HG02642 (cell line): ENCODE measurements at regions not wholly inside any gene's neighbourhood (a gene's known extent, or its start where the extent isn't known, plus 50 kb on each side); places are given as distances from the start of the nearest gene placed in this dataset.
A peak's percentile ranks its signal among the peaks of the same experiment; 100 is the strongest.

Source experiments
- ATAC-seq: cut with Tn5 transposase; IDR thresholded peaks from one replicate; pipeline ENCODE4 v1.9.1; 2021; ENCODE audit warnings: mild to moderate bottlenecking; ENCODE audit not compliant: unreplicated experiment, poor library complexity

GRCh38 chr2:157106950-157107349, 150.6 kb upstream of the GALNT5 start:
- no peak for ATAC-seq

- no peak for ATAC-seq
Observed at GRCh38 chr2:157107460-157107859, 150.0 kb upstream of the GALNT5 start.

DNA sequence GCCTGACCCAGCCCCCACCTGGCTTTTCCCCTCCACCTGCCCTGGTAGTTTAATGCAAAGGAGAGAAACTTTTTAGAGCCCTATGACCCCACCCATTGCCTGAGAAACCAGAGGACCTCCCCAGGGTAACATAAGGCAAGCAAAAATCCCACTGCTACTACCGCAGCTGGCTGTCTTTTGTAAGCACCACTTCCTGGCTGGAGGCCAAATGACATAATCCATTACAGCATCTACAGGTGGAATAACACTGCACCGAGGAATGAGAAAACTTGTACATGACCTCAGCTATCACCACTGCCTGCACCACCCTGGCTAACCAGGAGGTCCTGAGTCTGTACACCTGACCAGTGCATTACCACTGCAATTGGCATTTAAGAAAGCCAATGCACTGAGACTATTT, 149.6 kb upstream of the GALNT5 start:
- no peak for ATAC-seq

DNA sequence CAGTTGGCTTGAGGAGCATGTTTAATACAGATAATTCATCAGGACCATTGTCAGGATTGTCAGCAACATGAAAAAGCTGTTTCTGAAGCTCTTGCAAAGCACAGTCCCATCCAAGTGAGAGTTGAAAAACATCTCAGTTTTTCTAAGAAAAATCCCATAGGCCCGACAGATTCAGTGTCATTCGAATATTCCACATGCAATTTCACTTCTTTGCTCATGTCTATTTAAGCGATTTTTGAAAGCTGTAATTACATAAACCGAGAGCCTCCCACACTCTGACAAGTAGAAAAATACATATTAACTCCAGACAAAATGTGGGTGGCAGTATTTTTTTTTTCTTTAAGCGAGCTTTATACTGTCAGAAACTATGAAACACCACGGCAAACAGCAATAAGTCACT, 134.7 kb upstream of the GALNT5 start:
- ATAC-seq = no peak

DNA sequence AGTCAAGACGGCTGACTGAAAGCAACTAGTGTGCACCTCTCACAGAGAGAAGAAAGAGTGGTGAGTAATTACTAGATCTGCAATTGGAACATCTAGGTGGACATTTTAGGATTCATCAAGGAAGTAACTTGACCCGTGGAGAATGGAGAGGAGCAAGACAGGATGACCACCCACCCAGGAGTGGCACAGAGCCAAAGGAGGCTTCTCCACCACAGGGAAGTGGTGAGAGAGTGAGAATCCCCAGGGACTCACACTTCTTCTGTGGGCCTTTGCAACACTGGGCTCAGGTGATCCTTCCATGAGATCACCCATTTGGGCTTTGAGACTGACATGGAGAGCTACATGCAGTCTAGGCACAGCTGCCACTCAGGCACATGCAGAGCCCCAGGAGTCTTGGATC, 132.8 kb upstream of the GALNT5 start:
- ATAC-seq = no peak

DNA sequence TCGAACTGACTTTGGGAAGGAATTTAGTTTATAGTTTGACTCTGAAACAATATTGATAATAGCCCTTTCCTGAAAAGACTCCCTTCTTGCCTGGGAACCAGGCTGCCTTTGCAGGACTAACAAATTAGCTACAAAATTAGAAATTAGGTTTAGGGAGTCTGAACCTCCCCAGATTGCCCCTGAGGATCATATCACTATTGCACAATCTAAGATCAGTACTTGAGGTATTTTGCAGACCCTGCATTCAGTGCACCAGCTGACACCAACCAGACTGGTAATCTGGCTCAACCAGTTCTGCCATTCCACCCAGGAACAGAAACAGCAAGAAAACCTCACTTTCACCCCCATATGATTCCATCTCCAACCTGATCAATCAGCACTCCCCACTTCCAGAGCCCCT, 131.8 kb upstream of the GALNT5 start:
- ATAC-seq = no peak

DNA sequence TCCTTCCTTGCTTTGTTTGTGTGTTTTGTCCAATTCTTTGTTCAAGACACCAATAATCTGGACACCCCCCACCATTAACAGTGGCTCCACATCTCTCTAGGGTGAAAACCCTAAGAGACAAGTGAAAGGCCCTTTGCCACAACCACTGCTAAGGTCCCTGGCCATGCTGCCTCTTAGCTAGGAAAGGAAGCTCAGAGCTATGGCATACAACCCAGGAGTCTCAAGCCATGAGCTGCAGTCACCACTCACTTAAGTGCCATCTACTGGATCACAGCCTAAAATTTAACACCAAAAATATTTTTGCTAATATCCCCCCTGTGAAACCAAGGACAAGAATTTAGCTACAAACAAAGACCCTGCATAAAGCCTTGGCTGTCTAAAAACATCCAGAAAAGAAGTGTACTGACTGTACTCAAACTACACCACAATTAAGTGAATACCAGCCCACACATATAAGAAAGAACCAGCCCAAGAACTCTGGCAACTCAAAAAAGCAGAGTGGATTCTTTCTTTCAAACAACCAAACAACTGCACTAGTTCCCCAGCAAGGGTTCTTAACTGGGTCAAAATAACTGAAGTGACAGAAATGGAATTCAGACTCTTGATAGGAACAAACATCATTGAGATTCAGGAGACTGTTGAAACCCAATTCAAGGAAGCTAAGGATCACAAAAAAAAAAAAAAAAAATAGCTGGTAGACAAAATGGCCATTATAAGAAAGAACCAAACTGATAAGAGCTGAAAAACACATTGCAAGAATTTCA, 130.1 kb upstream of the GALNT5 start:
- no peak for ATAC-seq

- ATAC-seq = no peak
Observed at GRCh38 chr2:157143901-157144300, 113.6 kb upstream of the GALNT5 start.

GRCh38 chr2:157149270-157149669, 108.2 kb upstream of the GALNT5 start:
- ATAC-seq = no peak

- ATAC-seq = peak; percentile 86
Observed at GRCh38 chr2:157150747-157151146, 106.8 kb upstream of the GALNT5 start.

GRCh38 chr2:157152362-157152761, 105.1 kb upstream of the GALNT5 start:
- ATAC-seq = no peak

GRCh38 chr2:157155992-157156391, 101.5 kb upstream of the GALNT5 start:
- no peak for ATAC-seq

- ATAC-seq = no peak
Observed at GRCh38 chr2:157158111-157158510, 99.4 kb upstream of the GALNT5 start.

DNA sequence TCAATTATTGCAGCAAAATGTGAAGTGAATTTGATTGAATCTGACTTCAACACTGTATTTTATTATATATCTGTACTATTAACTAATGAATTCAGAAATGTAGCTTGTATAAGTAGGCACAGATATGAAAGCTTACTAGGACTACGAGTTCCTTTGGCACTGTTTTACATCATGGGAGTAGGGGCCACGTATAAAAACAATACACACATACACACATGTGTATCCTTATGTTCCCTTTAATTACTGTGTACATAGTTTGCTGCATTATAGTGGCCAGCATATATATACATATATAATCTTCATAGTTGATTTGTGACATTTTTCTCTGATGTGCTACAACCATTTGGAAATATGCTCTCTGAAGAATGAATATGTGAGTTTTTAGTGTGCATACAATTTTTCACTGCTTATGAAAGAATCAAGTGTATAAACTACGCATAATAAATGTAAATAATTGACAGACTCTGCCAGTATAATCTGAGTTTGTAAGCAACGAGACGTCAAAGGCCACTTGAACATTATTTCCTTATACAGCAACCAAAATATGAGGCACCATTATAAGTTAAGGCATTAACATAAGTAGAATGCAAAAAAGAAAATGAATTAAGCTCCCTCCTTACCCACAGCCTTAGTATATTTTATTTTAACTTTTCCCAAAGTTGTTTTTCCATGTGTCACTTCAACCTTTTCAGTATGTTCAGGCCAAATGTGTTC, 98.1 kb upstream of the GALNT5 start:
- no peak for ATAC-seq

GRCh38 chr2:157160111-157160510, 97.4 kb upstream of the GALNT5 start:
- no peak for ATAC-seq

- no peak for ATAC-seq
Observed at GRCh38 chr2:157164370-157164769, 93.1 kb upstream of the GALNT5 start.

GRCh38 chr2:157164891-157165290, 92.6 kb upstream of the GALNT5 start:
- ATAC-seq = no peak

GRCh38 chr2:157168501-157168900, 89.0 kb upstream of the GALNT5 start:
- no peak for ATAC-seq

DNA sequence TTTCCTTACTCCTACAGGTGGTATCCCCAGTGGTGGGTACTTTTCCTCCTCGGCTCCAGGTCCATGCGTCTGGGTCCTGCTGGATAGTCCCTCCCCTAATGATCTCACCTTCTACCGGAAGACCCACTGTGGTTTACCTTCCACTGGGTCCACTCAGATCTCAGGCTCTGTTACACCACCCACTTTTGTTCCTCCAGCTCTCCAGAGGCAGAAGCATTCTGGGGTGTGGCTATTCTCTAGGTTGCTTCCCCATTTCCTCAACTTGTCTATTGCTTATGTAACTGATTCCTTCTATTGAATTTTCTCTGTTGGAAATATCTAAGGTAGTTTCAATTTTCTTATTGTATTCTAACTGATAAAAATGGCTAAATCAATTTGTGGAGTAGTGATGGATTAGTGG, 87.6 kb upstream of the GALNT5 start:
- ATAC-seq = no peak

- no peak for ATAC-seq
Observed at GRCh38 chr2:157170299-157170698, 87.2 kb upstream of the GALNT5 start.

DNA sequence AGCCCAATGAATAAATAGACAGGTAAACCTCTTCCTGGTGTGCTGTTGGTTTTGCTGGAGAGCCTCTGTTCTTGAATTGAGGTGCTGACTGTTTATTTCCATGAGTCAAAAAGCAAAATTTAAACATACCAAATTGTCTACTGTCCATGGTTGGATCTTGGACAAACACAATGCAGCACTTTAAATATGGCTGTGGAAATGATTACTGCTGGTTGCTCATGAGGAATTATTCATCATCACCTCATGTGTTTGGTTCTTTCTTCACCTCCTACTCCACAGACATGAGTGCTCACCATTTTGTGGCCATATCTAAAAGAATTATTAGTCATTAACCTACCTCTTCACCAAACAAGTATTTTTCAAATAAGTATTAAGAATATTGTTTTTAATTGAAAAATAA, 85.3 kb upstream of the GALNT5 start:
- no peak for ATAC-seq
